ENCODE measurements at regions not wholly inside any gene's neighbourhood (a gene's known extent, or its start where the extent isn't known, plus 50 kb on each side); places are given as distances from the start of the nearest gene placed in this dataset.

DNA sequence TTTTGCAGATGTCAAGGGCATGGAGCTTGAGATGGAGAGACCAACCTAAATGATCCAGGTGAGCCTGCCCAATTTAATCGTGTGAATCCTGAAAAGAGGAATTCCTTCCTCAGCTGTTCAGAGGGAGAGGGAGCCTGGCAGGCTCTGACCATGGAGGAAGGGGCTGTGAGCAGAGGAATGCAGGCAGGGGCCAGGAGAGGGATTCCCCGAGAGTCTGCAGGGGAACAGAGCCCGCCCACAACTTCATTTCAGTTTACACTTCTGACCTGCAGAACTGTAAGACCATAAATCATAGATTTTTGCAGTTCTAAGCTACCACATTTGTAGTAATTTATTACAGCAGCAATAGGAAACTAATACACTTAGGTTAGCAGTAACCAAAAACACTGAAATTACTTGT lies 164.1 kb downstream of the TBXT start:
- TF ChIP-seq ZNF311 (tag by site-specific recombination; IDR thresholded peaks at IDR 0.05; ENCODE audit: borderline replicate concordance) (no peak), ZNF274 (IDR thresholded peaks at IDR 0.05; ENCODE audit: low read length) (no peak), ZNF274 (tag by site-specific recombination; IDR thresholded peaks at IDR 0.05; ENCODE audit: borderline replicate concordance) (no peak)
- TF ChIP-seq, protein P1, sequence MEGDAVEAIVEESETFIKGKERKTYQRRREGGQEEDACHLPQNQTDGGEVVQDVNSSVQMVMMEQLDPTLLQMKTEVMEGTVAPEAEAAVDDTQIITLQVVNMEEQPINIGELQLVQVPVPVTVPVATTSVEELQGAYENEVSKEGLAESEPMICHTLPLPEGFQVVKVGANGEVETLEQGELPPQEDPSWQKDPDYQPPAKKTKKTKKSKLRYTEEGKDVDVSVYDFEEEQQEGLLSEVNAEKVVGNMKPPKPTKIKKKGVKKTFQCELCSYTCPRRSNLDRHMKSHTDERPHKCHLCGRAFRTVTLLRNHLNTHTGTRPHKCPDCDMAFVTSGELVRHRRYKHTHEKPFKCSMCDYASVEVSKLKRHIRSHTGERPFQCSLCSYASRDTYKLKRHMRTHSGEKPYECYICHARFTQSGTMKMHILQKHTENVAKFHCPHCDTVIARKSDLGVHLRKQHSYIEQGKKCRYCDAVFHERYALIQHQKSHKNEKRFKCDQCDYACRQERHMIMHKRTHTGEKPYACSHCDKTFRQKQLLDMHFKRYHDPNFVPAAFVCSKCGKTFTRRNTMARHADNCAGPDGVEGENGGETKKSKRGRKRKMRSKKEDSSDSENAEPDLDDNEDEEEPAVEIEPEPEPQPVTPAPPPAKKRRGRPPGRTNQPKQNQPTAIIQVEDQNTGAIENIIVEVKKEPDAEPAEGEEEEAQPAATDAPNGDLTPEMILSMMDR (tag by site-specific recombination; IDR thresholded peaks at IDR 0.05): no peak

Data from HEK293 (cell line).